Pancreas (tissue), 10 donors: ENCODE measurements at regions not wholly inside any gene's neighbourhood (a gene's known extent, or its start where the extent isn't known, plus 50 kb on each side); places are given as distances from the start of the nearest gene placed in this dataset.

Source experiments
- ATAC-seq, 4 donors: fragments of 200-7000 bp; cut with Tn5 transposase; one replicate each; pipeline versions ENCODE4 v1.8.0 to v1.9.1; 2020; ENCODE audit warnings: mild to moderate bottlenecking in 4 of 4, moderate library complexity in 4 of 4
- DNase-seq, 6 donors: peaks; one replicate each; pipeline ENCODE4 v3.0.0-alpha.2; 2020
- FAIRE-seq: peaks from 2 replicates; lab custom pipeline; 2012; peaks lifted over from hg19 to GRCh38; lab: Jason Lieb, UNC
- H3K27ac ChIP-seq, 4 donors: fragments of 200-600 bp; sonication (generic); 1 replicate in 3 of 4; 2 replicates in 1 of 4; pipeline versions ENCODE4 v1.5.0 to v1.8.0; 2020
- H3K27me3 ChIP-seq, 4 donors: fragments of 200-600 bp; one replicate each; pipeline ENCODE4 v1.8.0; 2021
- H3K36me3 ChIP-seq, 3 donors: fragments of 200-600 bp; sonication (generic) in 1 of 3; one replicate each; pipeline versions ENCODE4 v1.5.0 to v1.8.0; 2020 to 2021
- H3K4me1 ChIP-seq, 3 donors: fragments of 200-600 bp; one replicate each; pipeline ENCODE4 v1.8.0; 2021
- H3K4me3 ChIP-seq, 4 donors: fragments of 200-600 bp; sonication (generic) in 2 of 4; one replicate each; pipeline versions ENCODE4 v1.5.0 to v1.8.0; 2020 to 2021
- H3K9me3 ChIP-seq, 4 donors: fragments of 200-600 bp; one replicate each; pipeline ENCODE4 v1.8.0; 2021
- CTCF ChIP-seq, 4 donors: fragments of 200-600 bp; sonication (generic) in 3 of 4; IDR thresholded peaks; one replicate each; pipeline versions ENCODE4 v1.5.0 to v1.8.0; 2021; ENCODE audit warnings: antibody characterized with exemption in 4 of 4
- WGBS, 2 donors: extraction: QIAGEN DNeasy Blood & Tissue Kit; methylation state at CpG; one replicate each; pipeline ENCODE4 v1.1.7; 2013; 5-methylcytosine and 5-hydroxymethylcytosine counted together
- intact Hi-C, 3 donors: fragments of 100-400 bp; cut with DNase I; formaldehyde crosslinking; loops; one replicate each; pipeline versions ENCODE4 v1.11.1 to v1.14.2; 2022
- donor health status: healthy with polysubstance abuse.
- donor health status: DM: no; HTN: no; CAD: no; lungs with moderate emphysema.
- donor health status: DM: no; HTN: no; CAD: no.
- donor health status: control.
- donor health status: control.
- donor health status: Bipolar disorder and iron deficiency.
- donor health status: DM: yes; HTN: yes; CAD: no.
- donor health status: DM: no; HTN: no; CAD: no.
- donor health status: DM: no; HTN: no; CAD: no.
- donor health status: DM: yes; HTN: yes; CAD: no.

DNA sequence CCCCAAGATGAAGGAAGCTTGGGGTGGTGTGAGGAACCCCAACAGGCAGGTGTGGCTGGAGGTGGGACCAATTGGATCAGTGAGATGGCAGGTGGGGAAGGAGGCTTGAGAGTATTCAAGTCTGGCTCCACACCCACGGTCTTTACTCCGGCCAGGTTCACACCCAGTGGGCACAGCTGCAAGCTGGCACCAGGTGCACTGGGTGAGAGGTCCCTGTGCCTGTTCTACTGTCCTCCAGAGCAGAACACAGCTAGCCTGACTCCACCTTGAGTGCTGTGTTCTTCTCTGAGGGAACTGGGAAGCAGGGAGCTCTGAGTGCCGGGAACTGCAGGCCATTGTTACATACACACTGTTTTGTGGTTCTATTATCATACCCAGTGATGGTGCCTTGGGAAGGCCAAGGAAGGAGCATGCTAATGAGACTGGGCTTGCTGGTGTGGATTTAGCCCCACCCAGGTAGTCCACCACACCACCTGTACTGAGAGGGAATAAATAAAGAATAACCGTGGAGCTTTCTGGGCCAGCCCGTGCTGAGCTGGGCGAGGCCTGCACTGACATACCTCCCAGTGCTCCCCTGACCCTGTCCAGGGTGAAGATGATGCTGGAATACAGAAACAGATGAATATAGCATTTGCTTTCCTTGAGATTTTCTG, 93.4 kb downstream of the ABHD5 start:
- FAIRE-seq (no peak), ATAC-seq (no peak), DNase-seq (no peak)
- Histone ChIP-seq H3K27ac (no peak overlapping the region), H3K36me3 (no peaks in the 10 kb centered on the region), H3K27me3 (no peaks in the 10 kb centered on the region), H3K4me3 (no peak overlapping the region), H3K9me3 (no peaks in the 10 kb centered on the region), H3K4me1 (no peaks in the 10 kb centered on the region)
- TF ChIP-seq CTCF (IDR thresholded peaks at IDR 0.05) = no peak
- 87 to 89% methylated on average over 6 of the region's 6 CpGs for WGBS, 2 donors
- intact Hi-C loops = no loop called here

GRCh38 chr3:43784640-43785011, 93.9 kb downstream of the ABHD5 start:
- FAIRE-seq (no peak), ATAC-seq (no peak), DNase-seq (no peak)
- WGBS, 2 donors = 58 to 89% methylated on average over 4 of the region's 4 CpGs
- no peaks in the 10 kb centered on the region for H3K9me3 ChIP-seq
- H3K4me3 ChIP-seq = no peak overlapping the region
- no peaks in the 10 kb centered on the region for H3K4me1 ChIP-seq
- no peak for TF ChIP-seq CTCF (IDR thresholded peaks at IDR 0.05)
- intact Hi-C loops = no loop called here
- H3K27me3 ChIP-seq = no peaks in the 10 kb centered on the region
- no peak overlapping the region for H3K27ac ChIP-seq
- H3K36me3 ChIP-seq = no peaks in the 10 kb centered on the region

DNA sequence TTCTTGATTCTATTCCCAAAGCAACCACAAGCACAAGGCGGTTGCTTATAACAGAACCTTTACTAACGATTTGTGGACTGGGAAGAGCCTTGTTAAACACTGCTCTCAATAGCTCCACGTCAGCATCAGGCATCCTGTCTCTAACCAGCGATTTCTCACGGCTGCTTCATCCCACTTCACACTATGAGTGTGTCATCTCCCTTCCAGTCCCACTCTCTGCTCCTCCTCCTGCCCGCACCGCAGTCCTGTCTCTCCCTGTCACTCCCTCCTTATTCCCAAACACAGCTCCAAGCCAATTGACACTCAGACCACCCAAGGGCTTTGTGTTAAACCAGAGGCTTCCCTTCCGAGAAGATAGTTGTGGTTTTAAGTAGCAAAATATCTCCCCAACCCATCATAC, 94.8 kb downstream of the ABHD5 start:
- no peak overlapping the region for H3K27ac ChIP-seq
- no peak for DNase-seq
- H3K4me3 ChIP-seq = no peak overlapping the region
- no peaks in the 10 kb centered on the region for H3K36me3 ChIP-seq
- no peak for TF ChIP-seq CTCF (IDR thresholded peaks at IDR 0.05)
- H3K27me3 ChIP-seq = no peaks in the 10 kb centered on the region
- H3K9me3 ChIP-seq = no peaks in the 10 kb centered on the region
- intact Hi-C loops = no loop called here
- no peak for FAIRE-seq
- WGBS, 2 donors = 62 to 69% methylated on average over 8 of the region's 8 CpGs
- no peak for ATAC-seq
- H3K4me1 ChIP-seq = no peaks in the 10 kb centered on the region

- WGBS, 2 donors = 18 to 19% methylated on average over 3 of the region's 3 CpGs
- intact Hi-C loops = no loop called here
- no peak for TF ChIP-seq CTCF (IDR thresholded peaks at IDR 0.05)
- no peaks in the 10 kb centered on the region for H3K4me1 ChIP-seq
- no peaks in the 10 kb centered on the region for H3K36me3 ChIP-seq
- no peaks in the 10 kb centered on the region for H3K9me3 ChIP-seq
- FAIRE-seq (no peak), ATAC-seq (no peak), DNase-seq (no peak)
- H3K27ac ChIP-seq = no peak overlapping the region
- no peak overlapping the region for H3K4me3 ChIP-seq
- H3K27me3 ChIP-seq = no peaks in the 10 kb centered on the region
Measured at GRCh38 chr3:43786102-43786501, 95.4 kb downstream of the ABHD5 start.

GRCh38 chr3:43786526-43787305, 96.0 kb downstream of the ABHD5 start:
- intact Hi-C loops = no loop called here
- no peaks in the 10 kb centered on the region for H3K36me3 ChIP-seq
- ATAC-seq = no peak
- H3K4me3 ChIP-seq = no peak overlapping the region
- no peak for DNase-seq
- no peaks in the 10 kb centered on the region for H3K9me3 ChIP-seq
- no peaks in the 10 kb centered on the region for H3K4me1 ChIP-seq
- H3K27me3 ChIP-seq = no peaks in the 10 kb centered on the region
- H3K27ac ChIP-seq = no peak overlapping the region
- no peak for TF ChIP-seq CTCF (IDR thresholded peaks at IDR 0.05)
- no peak for FAIRE-seq
- 71 to 77% methylated on average over 9 of the region's 9 CpGs for WGBS, 2 donors
